ENCODE measurements at regions not wholly inside any gene's neighbourhood (a gene's known extent, or its start where the extent isn't known, plus 50 kb on each side); places are given as distances from the start of the nearest gene placed in this dataset.
"Not testable (repeated sequence)": the region's sequence is repeated elsewhere in the genome, so short reads cannot be mapped to it uniquely, and the experiment has no call there.

DNA sequence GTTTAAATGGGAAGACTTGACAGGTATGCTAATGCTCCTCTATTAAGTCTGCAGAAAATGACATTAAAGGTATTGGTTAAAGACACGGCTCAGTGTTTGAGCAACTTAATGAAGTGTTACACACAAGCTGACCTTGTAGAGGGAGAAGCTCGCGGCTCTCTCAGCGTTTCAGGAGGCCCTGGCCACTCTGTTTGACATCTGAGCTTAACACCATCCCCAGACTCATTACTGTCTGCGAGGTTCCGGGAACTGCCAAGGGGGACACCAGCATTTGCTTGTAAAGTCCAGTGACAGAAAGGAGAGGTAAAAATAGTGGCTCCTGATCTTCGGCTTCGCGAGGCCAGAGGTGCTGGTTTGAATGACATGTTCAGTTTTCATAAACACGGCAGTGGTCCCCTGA lies 540.7 kb upstream of the CADM1 start:
- DNase-seq (ENCODE audit: low read depth in 2 of 2), result no peak

DNA sequence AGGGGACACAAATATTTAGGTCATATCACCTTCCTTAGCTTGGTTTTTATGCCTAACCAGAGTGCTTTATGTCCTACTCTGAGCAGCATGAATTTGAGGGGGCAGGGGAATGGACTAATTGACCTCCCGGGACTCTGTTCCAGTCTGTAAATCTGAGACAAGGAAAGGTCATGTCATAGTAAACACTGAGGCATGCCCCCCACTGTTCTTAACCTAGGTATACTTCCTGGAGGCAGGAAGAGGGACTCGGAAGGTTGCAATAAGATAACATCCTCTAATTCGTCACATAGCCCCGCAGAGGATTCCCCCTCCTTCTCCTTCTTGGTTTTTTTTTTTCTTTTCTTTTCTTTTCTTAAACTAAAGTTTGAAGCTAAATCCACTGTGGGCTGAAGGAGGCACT lies 540.3 kb upstream of the CADM1 start:
- no peak for DNase-seq (ENCODE audit: low read depth in 2 of 2)

DNA sequence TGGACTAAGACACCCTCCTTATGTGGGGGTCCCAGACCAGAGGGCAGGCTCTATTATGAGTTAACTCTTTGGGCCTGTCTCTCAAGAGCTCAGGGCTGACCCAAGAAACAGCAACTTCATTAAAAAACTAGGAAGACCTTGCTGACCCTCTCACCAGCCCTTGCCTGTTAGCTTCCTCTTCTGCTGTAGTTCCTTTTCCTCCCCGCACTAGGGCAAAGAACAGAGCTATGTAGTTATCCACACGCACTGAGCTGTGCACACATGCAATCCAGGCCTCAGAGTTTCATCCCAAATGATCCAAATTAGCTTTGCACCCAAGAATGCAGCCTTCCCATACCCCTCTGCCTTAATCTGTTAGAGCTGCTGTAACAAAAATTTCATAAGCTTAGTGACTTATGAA lies 539.6 kb upstream of the CADM1 start:
- no peak for DNase-seq (ENCODE audit: low read depth in 2 of 2)

DNA sequence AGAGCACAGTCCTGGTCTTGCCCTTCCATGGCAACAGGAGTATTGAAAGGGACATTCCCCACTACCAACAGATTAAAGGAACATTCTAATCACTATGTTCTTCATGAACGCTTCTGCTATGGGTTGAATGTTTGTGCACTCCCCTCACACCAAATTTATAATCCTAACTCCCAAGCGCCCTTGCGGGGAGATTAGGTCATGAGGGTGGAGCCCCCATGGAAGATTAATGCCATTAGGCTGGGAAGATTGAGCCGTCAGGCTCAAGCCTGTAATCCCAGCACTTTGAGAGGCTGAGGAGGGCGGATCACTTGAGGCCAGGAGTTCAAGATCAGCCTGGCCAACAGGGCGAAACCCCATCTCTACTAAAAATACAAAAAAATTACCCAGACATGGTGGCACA lies 538.8 kb upstream of the CADM1 start:
- DNase-seq (ENCODE audit: low read depth in 2 of 2), result not testable (repeated sequence)

DNA sequence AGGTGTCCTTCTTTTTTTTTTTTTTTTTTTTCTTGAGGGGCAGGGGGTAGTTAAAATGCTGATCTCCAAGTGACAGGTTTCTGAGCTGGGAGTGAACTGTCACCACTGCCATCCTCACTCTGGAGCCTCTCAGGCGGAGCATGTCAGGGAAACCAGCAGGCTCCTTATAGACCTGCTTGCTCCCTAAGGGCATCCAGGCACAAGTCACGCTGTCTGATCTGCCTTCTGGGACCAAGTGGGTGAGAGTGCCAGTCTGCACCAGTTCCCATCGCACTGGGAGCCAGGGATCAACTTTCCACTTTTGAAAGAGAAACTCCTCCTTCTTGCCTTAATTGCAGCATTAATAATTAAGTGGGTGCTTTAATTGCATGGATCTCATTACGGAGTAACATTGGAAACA lies 537.9 kb upstream of the CADM1 start:
- no peak for DNase-seq (ENCODE audit: low read depth in 2 of 2)

DNA sequence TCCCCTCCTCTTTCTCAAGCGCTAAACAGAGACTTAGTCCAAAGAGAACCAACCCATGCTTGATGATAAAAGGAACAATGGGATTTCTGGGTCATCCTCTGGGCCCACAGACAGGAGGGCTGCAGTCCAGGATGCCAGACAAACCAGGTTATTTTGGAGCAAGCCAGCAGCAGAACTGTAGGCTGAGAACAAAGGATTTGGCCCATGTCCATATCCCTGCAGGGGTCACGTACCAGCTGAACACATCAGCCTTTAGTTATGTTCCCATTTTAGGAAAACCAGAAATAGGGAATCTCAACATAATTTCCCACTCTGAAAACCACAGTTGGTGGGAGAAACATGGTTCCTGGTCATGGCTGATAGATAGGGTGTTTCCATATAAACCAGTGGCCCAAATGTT lies 533.6 kb upstream of the CADM1 start:
- no peak for DNase-seq (ENCODE audit: low read depth in 2 of 2)

DNA sequence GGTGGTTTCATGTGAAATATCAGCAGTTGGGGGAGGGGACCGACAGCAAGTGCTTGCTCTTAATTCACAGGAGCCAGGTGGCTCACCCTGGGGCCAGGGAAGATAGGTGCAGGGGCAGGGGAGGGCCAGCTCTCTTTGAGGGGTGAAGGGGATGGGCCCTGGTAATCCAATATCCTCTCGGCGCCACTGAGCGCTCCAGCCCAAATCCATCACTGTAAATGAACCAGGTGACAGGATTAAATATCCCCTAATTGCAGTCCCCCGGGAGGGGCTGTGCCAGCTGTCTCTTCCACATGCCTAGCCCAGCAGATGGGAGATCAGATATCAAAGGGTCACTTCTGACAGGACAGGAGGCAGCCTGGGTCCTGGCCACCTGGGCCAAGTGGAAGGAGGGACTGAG lies 531.8 kb upstream of the CADM1 start:
- no peak for DNase-seq (ENCODE audit: low read depth in 2 of 2)

DNA sequence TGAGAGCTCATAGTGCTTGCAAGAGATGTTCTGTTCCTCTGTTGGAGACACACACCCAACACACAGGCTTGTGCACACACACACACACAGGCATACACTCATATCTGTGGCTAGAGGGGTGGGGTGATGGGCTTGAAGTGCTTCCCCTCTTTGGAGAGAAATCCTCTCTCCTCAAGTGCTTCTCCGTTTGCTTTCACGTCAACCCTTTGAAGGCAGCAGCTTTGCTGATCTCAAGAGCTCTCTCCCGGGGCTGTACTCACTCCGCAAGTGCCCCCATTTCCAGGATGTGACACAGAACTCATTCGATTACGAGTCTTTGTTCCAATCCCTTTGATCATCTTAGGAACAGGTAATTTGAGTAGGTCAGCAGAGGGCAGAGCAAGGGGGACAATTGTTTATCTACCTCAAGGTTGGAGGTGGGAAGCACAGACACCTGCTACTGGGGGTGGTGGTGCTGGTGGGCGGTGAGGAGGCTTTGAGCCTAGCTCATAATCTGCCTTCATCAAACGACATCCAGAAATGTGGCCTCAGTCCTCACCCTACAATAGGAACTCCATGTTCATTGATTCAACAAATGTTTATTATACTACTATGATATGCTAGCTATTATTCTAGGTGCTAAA lies 529.8 kb upstream of the CADM1 start:
- no peak for DNase-seq (ENCODE audit: low read depth in 2 of 2)

DNA sequence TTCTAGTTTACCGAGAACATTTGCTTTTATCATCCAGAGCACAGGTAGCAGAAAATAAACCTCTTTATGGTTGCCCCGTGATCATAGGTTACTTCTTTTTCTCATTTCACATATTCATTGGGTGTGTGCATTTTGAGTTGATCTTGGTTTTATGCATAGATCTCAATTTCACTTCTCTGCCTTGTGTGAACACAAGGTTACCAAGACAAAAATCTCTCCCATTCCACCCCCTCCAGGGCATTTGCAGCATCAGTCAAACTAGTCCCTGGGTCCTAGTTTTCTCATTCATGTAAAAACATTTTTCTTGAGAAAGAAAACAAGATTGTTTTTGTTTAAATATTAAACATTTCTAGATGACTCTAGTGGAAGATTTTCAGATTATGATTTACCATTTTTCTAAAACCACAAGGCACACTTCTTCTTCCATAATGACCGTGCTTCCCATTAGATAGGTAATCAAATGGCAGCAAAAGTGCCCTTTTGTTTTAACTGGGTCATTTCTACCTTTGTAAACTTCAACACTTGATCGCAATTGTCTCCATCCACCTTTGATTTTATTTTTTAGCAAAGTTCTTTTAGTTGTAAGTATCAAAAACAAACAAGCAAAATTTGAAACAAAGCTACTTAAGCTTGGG lies 526.6 kb upstream of the CADM1 start:
- no peak for DNase-seq (ENCODE audit: low read depth in 2 of 2)

DNA sequence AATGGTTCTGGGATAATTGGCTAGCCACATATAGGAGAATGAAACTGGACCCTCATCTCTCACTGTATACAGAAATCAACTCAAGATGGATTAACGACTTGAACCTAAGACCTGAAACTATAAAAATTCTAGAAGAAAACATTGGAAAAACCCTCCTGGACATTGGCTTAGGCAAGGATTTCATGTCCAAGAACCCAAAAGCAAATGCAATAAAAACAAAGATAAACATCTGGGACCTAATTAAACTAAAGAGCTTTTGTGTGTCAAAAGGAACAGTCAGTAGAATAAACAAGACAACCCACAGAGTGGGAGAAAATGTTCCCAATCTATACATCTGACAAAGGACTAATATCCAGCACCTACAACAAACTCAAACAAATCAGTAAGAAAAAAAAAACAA lies 524.3 kb upstream of the CADM1 start:
- not testable (repeated sequence) for DNase-seq (ENCODE audit: low read depth in 2 of 2)

DNA sequence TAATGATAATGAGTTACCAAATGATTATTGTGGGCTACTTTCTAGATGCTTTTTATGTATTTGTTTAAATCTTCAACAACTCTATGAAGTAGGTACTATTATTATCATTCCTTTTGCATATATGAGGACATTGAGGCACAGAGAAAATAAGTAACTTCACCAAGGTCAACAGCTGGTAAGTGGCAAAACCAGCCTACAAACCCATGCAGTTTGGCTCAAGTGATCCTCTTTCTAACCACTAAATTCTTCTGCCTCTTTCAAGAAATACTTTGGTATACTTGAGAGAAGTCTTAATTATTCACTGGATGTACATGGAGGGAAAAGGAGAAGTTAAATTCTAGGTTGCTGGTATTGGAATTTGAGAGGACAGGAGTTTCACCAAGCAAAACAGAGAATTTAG lies 495.2 kb upstream of the CADM1 start:
- no peak for DNase-seq (ENCODE audit: low read depth in 2 of 2)

DNA sequence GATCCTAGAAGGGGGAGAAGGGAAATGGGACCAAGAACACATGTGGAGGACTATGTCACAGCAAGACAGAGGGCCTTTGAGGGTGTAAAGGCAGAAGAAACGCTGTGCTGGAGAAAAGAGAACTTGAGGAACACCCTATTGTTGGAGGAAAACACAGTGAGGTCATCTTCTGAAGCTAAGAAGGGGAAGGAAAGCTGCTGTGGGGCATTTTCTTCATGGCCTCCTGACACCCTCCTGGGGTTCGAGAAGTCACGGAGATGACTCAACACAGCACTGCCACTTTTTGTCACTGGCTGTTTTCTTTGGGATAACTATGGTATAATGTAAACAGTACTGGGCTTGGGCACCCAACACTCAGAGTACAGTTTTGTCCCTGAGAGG lies 492.6 kb upstream of the CADM1 start:
- DNase-seq (ENCODE audit: low read depth in 2 of 2), result no peak

DNA sequence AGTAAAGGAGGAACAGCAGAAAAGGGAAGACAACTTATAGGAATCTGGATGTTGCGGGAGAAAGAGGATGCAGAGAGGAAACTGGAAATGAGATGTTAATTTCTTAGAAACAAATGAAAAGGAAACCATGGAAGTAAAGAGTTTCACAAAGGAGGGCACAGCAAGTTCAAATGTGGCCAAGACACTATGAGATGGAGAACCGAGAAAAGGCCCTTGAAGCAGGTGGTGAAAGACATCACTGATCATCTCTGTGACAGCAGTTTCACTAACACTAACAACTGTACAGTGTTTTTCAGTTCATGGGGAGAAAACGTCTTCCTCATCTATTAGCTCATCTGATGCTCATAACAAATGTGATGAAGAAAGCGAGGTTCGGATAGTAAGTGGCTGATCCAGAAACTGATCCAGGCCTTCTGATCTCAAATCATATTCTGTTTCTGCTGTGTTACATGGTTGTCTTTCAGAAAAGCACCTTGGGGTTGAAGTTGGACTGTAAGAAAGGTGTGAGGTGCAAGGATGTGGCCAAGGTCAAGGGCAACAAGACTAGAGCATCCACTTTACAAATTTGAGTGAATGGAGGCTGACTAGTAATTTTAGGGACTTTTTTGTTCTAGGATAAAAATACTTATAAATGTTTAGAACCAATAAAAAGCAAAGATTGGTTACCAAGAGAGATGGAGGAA lies 492.1 kb upstream of the CADM1 start:
- DNase-seq (ENCODE audit: low read depth in 2 of 2), result no peak

DNA sequence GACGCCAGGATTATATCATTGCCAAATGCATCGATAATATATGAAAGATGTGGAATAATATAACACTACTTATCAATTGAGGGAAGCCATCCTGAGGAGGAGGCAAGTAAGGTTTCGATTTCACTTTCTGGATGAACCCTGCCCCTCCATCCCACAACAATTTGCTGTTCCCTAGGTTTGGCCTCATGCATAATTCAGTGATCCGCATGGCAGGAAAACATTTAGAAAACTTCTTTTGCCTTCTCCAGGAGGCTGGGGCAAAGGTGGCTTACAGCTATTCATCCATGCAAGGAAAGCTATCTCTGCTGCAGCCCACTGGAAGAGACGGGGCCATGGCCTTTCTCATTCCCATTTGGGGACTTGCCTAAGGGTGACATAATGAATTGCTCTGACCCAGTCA lies 489.4 kb upstream of the CADM1 start:
- no peak for DNase-seq (ENCODE audit: low read depth in 2 of 2)

DNA sequence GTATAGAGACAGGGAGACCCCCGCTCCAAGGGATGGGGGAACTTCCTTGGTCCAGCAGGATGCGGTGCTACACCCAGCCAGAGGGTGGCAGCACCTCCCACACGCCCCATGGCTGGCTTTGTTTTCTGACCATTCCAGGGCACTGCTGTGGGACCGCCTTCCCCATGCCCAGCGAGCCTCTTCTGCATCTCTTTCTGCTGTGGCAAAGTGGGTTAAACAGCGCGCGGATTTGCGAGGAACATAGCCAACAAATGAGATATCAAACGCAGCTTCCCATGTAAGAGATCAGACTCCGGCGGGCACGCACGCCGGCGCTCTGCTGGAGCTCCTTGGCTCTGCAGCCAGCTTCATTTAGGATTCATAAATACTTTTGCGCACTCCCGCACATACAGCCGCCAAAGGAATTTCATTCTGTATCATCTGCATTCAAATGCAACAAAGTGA lies 485.8 kb upstream of the CADM1 start:
- DNase-seq (ENCODE audit: low read depth in 2 of 2), result no peak

DNA sequence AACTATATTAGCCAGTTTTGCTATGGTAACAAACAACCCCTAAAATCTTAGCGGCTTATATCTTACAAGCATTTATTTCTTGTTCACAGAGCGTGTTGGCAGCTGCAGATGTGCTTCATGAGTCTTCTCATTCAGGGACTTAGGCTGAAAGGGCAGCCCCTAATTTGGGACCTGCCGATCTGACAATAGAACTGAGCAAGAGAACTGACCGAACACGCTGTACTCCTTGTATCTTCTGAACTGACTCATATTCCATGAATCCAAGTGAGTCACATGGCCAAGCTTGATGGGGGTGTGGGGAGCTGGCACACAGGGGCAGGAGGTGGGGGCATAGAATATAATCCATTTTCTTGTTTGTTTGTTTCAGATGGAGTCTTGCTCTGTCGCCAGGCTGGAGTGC lies 481.7 kb upstream of the CADM1 start:
- DNase-seq (ENCODE audit: low read depth in 2 of 2), result no peak

DNA sequence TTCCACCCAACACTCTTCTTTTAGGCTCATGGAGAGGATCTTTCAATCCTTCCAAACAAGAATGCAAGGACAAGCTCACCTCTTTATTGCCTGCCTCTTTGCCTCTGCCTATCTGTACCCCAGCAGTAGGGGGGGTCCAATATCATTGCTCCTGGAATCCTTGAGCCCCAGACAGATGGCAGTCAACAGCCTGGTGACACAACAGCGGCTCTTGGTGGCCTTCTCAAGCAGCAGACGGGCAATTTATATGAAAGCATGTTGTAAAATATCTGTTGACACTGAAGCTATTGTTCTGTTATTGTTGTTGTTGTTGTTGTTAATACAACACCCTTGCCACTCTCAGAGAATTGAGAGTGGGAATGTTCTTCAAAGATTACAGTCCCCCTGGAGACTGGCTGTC lies 480.0 kb upstream of the CADM1 start:
- DNase-seq (ENCODE audit: low read depth in 2 of 2), result no peak

DNA sequence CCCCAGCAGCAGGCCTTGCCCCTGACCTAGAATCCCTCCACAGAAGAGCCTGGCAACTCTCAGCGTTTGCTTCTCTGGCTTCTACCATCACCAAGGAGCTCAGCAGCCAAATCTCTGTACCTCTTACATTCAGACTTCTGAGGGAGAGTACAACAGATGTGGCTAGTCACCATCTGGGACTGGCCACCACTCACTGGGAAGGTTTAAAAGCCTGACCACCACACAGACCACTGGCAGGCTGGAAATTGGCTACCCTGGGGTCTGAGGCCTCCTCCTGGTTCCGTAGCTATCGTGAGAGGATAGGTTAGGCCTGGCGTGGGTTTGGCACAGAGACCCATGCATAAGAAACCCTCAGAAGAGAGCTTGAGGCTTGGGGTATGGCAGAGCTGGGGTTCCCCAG lies 478.5 kb upstream of the CADM1 start:
- no peak for DNase-seq (ENCODE audit: low read depth in 2 of 2)

DNA sequence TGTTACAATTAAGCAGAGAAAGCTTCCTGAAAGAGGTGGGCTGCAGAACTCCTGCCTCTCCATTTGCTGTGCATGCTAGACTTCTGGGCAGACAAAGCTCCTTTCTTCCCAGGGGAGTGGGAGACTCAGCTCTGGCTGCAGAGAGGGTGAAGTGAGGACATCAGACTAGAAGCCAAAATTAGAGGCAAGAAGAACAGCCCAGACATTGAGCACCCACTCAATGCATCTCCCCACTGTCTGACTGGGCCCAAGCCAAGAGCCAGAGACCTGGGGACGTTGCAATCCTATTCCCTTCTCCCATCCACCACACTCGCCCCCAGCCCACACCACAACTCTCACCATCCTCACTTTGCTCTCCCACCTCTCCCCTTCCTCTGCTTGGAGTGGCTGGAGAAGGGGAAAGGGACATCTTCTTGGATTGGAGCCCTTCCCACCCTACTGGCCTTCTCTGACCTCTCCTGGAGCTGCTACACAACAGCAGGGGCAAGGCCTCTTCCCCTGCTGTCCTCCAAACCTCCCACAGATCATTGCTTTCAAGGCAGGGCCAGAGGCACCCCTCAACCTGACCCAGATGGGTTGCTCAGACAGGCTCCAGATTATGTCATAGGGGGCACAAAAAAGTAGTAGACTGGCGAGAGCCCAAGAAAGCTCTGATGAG lies 477.7 kb upstream of the CADM1 start:
- DNase-seq (ENCODE audit: low read depth in 2 of 2), result no peak

DNA sequence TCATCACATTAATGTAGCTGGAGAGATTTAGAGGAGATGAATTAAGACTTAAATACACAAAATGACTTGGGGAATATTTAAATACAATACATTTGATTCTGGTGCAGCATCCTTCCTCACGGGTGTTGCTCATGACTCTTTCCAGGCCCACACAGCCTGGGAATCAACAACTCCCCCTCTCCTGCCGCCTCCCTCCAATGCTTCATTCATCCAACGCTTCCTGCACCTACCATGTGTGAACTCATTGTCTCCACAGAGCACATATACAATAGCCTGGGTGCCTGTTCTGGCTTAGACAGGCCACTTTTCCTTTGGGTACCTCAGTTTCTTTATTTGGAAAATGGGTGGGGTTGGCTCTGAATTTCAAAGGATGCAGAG lies 476.9 kb upstream of the CADM1 start:
- no peak for DNase-seq (ENCODE audit: low read depth in 2 of 2)

DNA sequence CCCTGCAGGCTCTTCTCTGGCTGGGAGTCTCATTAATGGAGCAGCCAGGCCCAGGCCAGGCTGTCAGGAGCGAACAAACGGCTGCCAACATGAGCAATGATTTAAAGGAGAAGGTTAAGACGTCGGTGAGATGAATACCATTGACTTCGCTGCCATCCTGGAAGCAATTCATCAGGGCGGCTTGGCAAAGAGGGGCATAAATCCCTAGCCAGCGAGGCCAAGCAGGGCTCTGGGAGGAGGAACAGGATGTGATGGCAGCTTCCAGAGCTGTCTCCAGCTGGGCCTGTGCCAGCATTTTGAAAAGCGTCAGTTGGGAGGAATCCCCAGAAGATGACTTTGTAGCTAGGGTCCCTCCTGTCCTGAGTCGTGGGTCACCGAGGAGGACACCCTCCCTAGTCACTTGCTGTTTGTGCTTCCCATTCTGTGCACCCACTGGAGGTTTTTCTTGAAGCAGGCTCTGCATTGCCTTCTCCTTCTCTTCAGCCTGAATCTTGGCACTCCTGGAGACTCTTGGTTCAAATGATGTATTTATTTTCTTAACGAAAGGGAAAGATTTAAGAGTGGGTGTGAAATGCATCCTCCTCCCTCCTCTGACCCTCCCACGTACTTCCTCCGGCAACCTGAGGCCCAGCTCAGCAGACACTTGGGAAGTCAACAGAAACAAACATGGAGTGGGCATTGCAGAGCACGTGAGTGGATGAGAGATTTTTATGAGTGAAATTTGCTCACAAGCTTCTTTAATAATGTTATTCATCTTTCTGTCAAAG lies 476.3 kb upstream of the CADM1 start:
- DNase-seq (ENCODE audit: low read depth in 2 of 2), result no peak

DNA sequence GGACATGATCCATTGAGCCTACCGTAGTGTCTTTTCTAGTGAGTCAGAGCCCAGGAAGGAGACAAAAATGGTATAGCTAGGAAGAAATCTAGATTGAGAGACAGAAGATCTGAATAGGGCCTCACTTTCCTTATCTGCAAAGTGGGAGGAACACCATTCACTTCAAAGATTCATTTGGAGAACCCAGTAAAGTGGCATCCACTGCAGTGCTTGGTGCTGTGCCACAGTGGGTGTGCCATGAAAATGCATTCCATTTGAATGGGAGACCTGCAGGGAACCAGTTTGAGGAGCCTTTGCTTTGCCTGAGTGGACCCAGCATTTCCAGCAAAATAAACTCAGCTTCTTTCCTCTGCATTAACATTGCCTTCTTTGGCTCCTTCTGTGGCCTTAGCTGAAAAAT lies 470.5 kb upstream of the CADM1 start:
- no peak for DNase-seq (ENCODE audit: low read depth in 2 of 2)
